IPS DF 19.7 (cell line): ENCODE measurements at regions not wholly inside any gene's neighbourhood (a gene's known extent, or its start where the extent isn't known, plus 50 kb on each side); places are given as distances from the start of the nearest gene placed in this dataset.

ENCODE experiments used
- DNase-seq: peaks from one replicate; pipeline ENCODE4 v3.0.0-alpha.2; 2013; ENCODE audit warnings: low read depth, low spot score

DNA sequence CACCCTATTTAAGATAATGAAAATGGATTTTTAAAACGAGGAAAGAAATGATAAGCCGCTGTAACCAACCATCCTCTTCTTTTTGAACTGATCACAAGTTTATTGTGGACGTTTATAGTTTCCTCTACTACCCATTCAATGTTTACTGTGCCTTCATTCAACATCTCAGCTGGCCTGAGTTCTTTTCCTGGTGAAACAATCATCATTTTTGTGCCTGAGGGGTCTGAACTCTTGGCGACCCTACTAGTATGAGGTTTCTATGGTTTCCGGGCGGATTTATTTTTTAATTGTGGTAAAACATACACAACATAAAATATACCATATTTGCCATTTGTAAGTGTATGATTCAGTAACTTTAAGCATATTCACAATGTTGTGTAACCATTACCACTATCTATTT lies 100.7 kb downstream of the SPRY1 start:
- no peak for DNase-seq

DNA sequence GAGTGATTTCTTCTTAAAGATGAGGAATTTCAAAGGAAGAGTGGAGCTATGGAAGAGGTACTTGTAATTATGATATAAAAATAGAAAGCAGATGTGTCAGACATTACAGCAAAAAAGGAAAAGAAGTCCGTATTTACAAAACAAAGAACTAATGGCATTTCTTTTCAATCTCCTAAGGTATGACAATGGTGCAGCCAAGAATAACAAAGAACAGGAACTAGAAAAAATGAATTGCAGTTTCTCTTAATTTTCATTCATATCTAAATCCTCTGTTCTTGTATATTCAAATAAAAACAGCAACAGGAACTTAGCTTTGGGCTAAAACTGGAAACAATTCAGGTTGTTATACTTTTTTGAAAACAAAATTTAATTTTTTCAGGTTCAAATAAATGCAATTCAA lies 105.1 kb downstream of the SPRY1 start:
- no peak for DNase-seq

DNA sequence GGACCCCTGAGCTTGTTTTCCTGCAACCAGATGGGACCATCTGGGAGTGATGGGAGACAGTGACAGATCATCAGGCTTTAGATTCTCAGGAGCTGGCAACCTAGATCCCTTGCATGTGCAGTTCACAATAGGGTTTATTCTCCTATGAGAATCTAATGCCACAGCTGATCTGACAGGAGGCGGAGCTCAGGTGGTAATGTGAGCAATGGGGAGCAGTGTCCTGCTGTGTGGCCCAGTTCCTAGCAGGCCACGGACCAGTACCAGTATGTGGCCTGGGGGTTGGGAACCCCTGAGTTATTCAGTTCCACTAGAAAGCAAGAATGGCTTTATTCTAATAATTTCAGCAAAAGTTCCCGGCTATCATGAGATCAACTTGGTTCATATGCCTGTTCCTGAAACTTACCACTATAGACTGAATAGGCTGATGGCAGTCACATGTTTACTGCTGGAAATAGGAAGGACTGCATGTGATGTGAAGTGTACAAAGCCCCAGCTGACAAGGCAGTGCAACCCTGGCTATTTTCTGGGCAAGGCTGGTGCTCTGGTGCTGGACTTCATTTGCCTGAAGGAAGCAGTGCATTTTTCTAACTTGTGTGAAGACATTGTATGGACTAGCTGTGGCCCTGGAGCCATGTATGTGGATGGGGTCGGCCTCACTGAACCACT lies 107.2 kb downstream of the SPRY1 start:
- DNase-seq: no peak

DNA sequence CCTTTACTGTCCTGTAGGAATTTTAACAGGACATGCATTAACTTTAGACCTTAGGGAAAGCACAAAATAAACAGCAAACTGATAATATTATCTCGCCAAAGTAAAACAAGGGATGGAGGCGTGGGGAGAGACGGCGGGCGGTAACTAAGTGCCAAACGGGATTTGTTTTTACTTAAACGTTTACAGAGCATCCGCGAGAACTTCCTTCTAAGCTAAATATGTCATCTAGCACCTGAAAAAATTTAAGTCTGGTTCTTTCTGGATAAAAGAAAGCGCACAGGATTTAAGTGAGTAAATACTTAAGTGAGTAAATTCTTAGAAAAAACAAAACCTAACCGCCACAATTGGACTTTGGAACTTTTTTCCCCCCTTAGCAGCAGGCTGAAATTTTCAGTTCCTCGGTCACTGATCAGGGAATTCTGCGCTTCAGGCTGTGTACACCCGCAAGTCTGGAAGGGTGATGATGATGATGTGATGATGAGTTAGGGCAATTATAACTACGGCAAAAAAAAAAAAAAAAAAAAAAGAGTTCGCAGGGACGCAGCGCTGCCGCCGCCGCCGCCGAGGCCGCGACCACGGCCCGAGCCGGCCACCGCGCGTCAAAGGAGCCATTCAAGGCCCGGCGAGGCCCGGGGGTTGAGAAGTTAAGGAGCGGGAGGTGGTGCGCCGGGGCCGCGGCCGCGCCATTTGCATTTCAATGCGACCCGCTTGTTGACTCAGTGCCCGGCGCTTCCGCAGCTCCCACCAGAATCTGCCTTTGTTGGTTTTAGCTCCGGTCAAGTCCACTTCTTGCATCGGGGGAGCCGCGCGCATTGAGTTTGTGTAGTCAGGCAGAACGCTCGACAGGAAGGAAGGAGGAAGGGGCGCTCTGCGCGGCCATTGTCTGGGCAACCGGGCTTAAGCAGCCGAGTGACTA lies 108.8 kb downstream of the SPRY1 start:
- peak; percentile 95 for DNase-seq

DNA sequence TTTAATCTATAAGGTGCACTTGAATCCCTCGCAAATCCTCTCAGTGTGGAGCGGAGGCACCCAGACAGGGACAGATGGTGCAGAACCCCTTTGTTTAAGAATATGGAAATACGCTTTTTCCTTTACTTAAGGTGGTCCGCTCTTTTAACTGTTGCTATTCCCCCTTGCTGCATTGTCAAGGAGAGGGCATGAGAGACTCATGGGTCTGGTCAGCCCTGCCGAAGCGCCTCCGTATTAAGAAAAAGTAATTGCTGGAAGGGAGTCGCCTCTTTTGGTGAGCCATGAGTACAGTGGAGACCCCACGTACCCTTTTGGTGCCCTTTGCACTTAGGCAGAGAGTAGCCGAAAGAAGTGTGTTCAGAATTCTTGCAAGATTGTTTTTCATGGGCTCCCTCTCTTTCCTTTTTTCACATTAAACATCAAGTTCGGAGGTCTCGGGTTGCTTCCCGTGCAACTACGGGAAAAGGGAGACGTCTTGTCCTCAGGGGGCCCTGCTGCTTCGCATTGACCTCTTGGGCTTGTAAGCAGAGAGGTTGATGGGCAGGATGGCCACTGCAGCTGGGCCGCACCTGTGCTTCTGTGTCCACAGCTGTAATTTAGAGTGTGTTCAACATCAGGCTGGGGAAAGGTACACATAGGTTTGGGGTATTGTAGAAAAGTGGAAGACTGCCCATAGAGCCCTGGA lies 109.6 kb downstream of the SPRY1 start:
- no peak for DNase-seq

DNA sequence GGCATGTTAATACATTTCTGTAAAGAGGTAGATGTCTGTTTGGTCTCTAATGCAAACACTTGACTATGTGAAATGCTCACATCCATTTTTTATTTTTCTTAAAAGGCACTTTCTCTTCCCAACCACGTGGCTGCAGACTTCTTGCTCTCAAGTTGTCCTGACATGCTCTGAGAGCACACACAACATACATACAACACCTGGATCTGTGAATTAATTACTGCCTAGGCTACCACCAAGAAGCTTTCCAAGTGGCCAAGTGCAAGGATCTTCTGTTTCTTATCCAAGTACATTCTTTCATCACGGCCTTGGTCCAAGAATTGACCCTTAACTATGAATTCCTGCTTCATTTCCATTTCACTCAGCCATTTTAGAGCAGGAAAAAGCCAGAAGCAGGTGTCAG lies 110.8 kb downstream of the SPRY1 start:
- no peak for DNase-seq

DNA sequence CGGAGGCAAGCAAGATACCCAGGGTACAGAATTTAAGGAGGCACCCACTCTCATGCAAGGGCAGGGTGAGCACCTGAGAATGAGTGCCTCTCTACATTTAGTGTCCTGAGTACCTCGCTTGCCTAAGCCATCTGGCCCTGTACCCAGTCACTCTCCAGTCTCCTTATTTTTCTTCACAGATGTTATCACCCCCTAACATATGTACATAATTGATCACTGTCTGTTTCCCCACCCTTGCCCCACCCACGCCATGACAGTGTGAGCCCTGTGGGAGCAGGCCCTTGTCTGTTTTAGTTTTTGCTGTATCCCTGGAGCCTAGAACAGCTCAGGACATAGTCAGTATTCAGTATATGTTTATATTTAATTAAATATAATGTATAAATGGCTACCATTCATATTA lies 113.6 kb downstream of the SPRY1 start:
- no peak for DNase-seq

DNA sequence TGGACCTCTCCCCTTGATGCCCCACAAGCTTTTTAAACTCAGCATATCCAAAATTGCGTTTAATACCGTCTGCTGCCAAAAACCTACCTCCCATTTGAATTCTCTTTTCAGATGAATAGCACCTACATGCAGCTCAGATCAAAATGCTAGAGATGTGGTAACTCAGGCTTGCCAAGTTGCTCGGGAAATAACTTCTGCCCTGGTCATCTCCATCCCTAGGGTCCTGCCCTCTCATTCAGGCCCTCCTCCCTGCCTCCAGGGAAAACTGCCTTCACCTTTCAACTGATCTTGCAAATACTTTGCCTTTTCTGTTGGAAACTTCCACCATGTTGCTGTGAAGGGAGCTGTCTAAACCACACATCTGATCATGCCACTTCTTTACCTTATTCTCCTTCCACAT lies 114.1 kb downstream of the SPRY1 start:
- no peak for DNase-seq

DNA sequence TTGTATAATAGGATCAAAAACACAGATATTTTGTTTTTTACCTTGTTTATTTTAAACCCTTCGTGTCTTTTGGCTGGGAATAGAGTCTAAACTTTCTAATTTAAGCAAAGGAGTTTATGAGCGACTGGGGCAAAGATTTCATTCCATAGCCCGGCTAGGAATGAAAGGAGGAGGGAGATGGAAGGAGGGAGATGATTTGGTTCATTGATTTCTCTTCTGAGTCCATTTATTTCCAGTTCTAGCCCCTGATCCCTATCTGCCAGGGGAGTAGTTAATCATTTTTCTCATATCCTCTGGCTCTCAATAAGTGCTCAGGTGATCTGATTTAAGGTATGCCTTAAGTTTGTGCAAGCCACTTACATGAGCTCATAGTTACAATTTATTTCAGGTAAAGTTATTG lies 120.0 kb downstream of the SPRY1 start:
- DNase-seq: no peak

DNA sequence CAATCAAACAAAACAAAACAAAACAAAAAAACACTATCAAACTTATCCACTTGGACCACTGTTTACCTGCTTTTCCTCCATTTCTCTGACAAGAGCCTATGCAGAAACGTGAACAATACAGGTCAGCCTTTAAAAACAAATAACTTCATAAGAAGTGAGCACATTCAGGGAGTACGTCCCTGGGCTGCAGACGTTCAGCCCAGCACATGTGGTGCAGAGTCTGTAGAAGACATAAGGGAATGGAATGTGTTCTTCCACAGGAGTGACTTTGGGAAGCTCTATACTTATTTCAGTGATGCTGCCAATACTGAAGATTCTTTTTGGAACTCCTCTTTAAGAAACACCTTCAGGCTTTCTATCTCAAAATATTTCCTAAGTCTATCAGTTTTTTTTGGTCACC lies 120.6 kb downstream of the SPRY1 start:
- no peak for DNase-seq

DNA sequence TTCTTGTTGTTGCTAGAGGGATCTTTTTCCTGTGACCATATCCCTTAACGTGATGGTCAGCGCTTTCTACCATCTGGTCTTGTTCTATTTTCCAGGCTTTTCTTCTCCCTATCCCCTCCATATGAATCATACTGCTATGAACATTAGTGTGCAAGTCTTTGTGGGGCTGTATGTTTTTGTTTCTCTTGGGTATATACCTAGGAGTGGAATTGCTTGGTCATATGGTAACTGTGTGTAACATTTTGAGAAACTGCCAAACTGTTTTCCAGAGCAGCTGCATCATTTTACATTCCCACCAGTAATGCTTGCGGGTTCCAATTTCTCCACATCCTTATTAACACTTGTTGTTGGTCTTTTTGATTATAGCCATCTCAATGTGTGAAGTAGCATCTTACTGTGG lies 121.4 kb downstream of the SPRY1 start:
- no peak for DNase-seq

DNA sequence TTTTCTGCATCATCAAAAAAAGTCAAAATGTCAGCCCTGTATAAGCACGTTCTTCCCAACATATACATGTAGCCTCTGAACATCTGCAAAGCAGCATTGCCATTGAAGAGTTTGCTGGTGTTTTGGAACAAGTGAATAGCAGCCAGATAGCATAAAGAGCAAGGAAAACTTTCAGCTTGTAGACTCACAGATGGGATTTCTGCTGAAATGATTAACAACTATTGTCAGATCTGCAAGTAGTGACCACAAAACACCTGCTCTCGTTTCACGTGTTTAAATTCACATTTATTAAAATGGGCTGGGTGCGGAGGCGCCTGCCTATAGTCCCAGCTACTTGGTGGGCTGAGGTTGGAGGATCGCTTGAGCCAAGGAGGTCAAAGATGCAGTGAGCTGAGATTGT lies 123.7 kb downstream of the SPRY1 start:
- DNase-seq: no peak

DNA sequence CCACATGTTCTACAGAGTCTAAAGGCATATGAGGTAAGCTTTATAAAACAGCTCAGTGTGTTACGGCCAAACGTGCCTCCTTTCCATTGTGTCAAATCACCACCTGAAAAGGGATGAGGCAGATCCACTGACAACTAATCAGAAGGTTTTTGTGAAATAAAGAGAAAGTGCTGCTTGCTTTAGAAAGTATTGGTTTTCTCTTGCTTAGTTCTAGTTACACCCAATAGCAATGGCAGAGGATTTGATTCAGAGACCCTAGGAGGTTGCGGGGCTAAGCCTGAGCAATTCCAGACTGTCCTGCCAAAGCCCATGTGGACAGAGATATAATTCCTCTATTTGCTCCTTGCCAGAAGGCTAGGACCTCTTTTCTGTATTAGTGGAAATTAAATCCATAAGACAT lies 125.5 kb downstream of the SPRY1 start:
- no peak for DNase-seq

DNA sequence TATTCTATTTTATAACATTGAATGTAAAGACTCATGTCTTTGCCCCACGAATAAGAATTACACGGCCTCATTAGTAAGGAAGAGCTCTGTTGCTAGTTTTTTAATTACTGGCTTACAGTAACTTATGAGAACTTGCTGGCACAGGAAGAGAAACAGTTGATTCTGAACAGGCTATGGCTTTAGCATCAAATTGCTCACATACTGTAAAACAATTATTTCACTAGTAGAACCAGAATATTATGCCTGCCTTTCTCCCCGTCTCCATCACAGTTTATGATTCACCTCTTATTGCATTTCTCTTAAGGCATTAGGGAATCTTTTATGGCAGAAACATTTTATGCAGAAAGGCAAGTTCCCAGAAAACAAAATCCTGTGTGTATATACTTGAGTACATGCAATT lies 126.1 kb downstream of the SPRY1 start:
- no peak for DNase-seq

DNA sequence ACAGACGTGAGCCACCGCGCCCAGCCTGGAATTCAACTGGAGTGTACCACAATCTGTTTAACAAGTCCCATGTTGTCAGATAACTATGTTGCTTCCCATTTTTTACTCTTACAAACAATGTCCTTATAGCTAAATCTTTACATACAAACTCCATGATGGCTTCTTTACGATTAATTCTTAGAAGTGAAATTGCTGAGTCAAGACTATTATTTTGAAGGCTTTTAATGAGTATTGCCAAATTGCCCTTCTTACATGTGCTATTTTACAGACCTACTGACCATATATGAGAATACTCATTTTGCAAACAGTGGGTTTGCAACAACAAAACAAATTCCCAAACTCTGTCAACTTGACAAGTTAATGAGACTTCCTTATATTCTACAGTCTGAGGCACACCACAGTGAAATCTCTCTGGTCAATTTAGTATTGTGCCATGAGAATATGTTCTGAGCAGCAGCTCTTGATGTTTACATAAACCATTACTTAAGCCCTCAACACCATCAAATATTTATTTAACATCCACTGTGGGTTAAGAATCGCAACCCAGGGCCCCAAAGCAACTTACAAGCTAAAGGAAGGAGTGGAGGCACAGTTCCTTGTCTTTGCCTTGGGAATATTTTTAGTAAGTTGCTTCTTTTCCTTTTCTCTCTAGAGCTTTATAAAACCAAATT lies 128.5 kb downstream of the SPRY1 start:
- DNase-seq: no peak

DNA sequence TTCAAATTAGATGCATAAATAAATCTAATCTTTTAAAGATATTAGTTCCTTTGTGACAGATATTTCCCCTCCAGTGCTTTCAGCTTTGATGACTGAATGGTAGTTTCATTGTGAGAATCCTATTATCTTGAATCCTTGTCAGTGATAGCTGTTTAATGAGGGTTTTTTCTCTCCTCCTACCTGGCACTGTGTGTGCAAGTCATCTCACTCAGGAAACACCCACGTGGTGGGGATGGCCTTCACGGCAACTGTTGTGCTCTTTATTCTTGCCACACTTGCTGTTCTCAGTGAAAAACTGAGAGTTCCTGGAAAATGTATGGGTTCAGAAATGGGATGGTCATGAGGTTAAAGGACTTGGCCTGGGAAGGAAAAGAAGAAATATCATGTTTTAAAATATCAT lies 129.9 kb downstream of the SPRY1 start:
- no peak for DNase-seq

DNA sequence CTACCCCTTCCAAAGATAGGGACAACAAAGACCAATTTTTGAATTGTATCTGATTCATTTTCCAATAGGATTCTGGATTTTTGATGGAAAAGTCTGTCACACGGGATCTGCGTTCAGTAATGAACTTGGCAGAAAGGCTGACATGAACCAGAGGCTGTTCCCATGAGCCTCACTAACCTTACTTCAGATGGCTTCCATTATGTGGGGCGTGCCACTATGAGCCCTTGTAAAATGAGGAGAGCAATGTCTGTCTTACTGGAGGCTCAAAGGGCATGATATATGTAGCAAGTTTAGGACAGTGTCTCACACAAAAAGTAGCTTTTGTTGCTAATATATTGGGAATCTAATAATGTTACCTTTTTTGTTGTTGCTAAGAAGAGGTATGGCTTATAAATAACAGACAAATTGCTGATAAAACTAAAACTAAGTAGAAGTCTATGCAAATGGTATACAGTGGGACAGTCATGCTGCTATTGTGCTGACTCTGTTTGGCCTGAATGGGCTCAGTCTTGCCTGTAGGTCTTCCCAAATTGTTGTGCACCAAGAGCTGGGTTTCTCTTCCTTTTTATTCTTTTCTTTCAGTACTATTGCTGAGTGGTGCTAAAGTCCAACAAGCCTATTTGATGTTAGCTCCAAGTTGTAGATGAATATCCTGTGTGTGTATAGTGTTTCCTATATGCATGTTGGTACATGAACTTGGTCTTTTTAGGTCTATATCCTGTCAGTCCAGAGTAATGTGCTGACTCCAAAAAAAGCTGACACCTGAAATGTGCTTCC lies 132.1 kb downstream of the SPRY1 start:
- no peak for DNase-seq

DNA sequence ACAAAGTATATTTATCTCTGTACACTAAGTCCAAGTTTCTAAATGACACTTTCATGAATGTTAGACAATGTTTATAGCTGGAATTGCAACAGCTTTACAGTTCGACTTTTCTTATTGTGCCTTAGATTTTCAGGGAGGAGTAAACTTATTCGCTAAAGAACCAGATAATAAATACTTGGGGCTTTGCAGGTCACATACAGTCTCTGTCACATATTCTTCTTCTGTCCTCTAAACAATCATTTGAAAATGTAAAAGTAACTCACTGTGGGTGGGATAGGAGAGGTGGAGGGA lies 132.6 kb downstream of the SPRY1 start:
- DNase-seq: no peak

DNA sequence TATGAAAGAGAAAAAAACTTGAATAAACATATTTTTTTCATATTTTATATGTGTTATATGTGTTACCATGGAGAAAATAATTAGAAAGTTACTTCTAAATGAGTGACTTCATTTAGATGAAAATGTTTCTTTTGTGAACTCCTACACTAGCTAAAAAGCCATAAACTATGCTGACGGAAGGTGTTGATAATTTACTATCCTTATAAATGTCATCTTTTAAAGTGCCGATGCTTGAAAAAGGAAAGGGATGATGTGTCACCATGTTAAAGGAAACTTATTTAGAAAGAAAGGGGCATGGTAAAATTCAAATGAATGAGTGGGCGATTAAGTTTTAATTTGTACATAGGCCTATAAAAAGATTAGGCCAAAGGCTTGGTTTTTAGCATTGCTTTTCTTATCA lies 133.8 kb downstream of the SPRY1 start:
- DNase-seq: no peak

DNA sequence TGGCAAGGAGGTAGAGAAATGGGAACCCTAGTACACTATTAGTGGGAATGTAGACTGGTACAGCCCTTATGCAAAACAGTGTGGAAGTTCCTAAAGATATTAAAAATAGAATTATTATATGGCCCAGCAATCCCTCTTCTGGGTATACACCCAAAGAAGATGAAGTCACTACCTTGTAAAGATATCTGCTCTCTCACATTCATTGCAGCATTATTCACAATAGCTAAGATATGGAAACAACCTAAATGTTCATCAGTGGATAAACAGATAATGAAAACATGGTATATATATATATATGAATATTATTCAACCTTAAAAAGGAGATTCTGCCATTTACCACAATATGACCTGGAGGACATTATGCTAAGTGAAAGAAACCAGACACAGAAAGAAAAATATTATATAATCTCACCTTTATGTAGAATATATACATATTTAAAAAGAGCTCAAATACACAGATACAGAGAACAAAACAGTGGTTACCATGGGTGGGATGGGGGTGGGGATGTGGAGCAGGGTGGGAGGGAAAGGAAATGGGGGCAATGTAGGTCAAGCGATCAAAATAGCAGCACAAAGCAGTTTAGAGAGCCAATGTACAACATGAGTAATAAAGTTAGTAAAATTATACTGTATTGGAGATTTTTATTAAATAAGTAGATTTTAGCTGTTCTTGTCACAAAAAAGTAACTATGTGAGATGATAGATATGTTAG lies 138.6 kb downstream of the SPRY1 start:
- DNase-seq: no peak

DNA sequence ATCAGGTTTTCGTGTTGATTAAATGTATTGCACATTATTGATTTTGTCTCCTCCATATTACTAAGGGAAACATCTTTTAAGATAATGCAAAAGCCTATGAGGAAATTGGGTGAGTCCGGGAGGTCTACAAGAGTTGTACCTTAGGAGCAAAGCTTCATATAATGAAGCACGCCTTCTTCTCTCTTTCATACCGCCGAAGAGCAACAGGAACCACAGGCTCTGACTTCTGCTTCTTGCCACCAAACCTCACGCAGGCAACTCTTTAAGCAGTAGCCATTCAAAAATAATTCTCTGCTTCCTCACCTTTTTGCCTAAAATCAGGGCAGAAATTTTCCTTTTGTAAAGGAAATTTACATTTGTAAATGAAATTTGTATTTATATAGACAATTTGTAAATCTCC lies 139.6 kb downstream of the SPRY1 start:
- no peak for DNase-seq
